HS-5 (cell line): ENCODE measurements at regions not wholly inside any gene's neighbourhood (a gene's known extent, or its start where the extent isn't known, plus 50 kb on each side); places are given as distances from the start of the nearest gene placed in this dataset.
"Not testable (repeated sequence)": the region's sequence is repeated elsewhere in the genome, so short reads cannot be mapped to it uniquely, and the experiment has no call there.

Experiments
- DNase-seq: peaks from one replicate; pipeline ENCODE4 v3.0.0-alpha.2; 2012; ENCODE audit warnings: low read depth

GRCh38 chr17:16843511-16843910, 128.4 kb downstream of the TNFRSF13B start:
- not testable (repeated sequence) for DNase-seq

GRCh38 chr17:16842346-16842745, 129.6 kb downstream of the TNFRSF13B start:
- not testable (repeated sequence) for DNase-seq

GRCh38 chr17:16841896-16842295, 130.0 kb downstream of the TNFRSF13B start:
- not testable (repeated sequence) for DNase-seq

GRCh38 chr17:16840219-16840618, 131.7 kb downstream of the TNFRSF13B start:
- DNase-seq, result not testable (repeated sequence)

GRCh38 chr17:16839242-16840175, 132.4 kb downstream of the TNFRSF13B start:
- DNase-seq, result not testable (repeated sequence)

GRCh38 chr17:16838795-16839194, 133.1 kb downstream of the TNFRSF13B start:
- DNase-seq, result not testable (repeated sequence)

- DNase-seq, result not testable (repeated sequence)
Measured at GRCh38 chr17:16838287-16838686, 133.6 kb downstream of the TNFRSF13B start.

GRCh38 chr17:16837468-16838266, 134.3 kb downstream of the TNFRSF13B start:
- not testable (repeated sequence) for DNase-seq

GRCh38 chr17:16836315-16836915, 135.5 kb downstream of the TNFRSF13B start:
- not testable (repeated sequence) for DNase-seq

- not testable (repeated sequence) for DNase-seq
Measured at GRCh38 chr17:16833517-16833916, 138.4 kb downstream of the TNFRSF13B start.

- DNase-seq, result not testable (repeated sequence)
Measured at GRCh38 chr17:16832853-16833252, 139.1 kb downstream of the TNFRSF13B start.

- DNase-seq, result not testable (repeated sequence)
Measured at GRCh38 chr17:16832206-16832605, 139.7 kb downstream of the TNFRSF13B start.

- DNase-seq, result not testable (repeated sequence)
Measured at GRCh38 chr17:16830770-16831169, 140.7 kb downstream of the CCDC144A start.

- not testable (repeated sequence) for DNase-seq
Measured at GRCh38 chr17:16830219-16830618, 140.2 kb downstream of the CCDC144A start.
